ENCODE measurements at regions not wholly inside any gene's neighbourhood (a gene's known extent, or its start where the extent isn't known, plus 50 kb on each side); places are given as distances from the start of the nearest gene placed in this dataset.

- H3K27me3 ChIP-seq (ENCODE audit: low read length) = no peaks in the 10 kb centered on the region
- no peak overlapping the region for H2AFZ ChIP-seq (ENCODE audit: low read length)
- no peaks in the 10 kb centered on the region for H3K36me3 ChIP-seq (ENCODE audit: insufficient read depth, low read length)
- no peak for DNase-seq
- H4K20me1 ChIP-seq (ENCODE audit: insufficient read depth, low read depth, low read length) = no peaks in the 10 kb centered on the region
- no peak overlapping the region for H3K9ac ChIP-seq (ENCODE audit: low read length)
- H3K4me3 ChIP-seq (ENCODE audit: low read length) = no peak overlapping the region
- H3K9me3 ChIP-seq (ENCODE audit: low read length) = no peaks in the 10 kb centered on the region
- no peaks in the 10 kb centered on the region for H3K4me1 ChIP-seq (ENCODE audit: low read length)
- no peaks in the 10 kb centered on the region for H3K9me2 ChIP-seq (replicated peaks; ENCODE audit: insufficient read depth, low read length)
- no peak overlapping the region for H3K27ac ChIP-seq (ENCODE audit: low read length)
- no peak overlapping the region for H3K4me2 ChIP-seq (ENCODE audit: low read depth, low read length, poor library complexity, severe bottlenecking)
- no peaks in the 10 kb centered on the region for H3K79me2 ChIP-seq (ENCODE audit: low read length)
Measured at GRCh38 chr10:8144496-8144895, 90.0 kb downstream of the GATA3 start.

GRCh38 chr10:8146650-8147049, 92.2 kb downstream of the GATA3 start:
- DNase-seq = no peak
- Histone ChIP-seq H3K79me2 (ENCODE audit: low read length) (no peaks in the 10 kb centered on the region), H3K4me2 (ENCODE audit: low read depth, low read length, poor library complexity, severe bottlenecking) (no peak overlapping the region), H3K4me3 (ENCODE audit: low read length) (no peak overlapping the region), H3K27me3 (ENCODE audit: low read length) (no peaks in the 10 kb centered on the region), H3K27ac (ENCODE audit: low read length) (no peak overlapping the region), H3K4me1 (ENCODE audit: low read length) (no peaks in the 10 kb centered on the region), H2AFZ (ENCODE audit: low read length) (no peak overlapping the region), H3K9me3 (ENCODE audit: low read length) (no peaks in the 10 kb centered on the region), H3K9me2 (replicated peaks; ENCODE audit: insufficient read depth, low read length) (no peaks in the 10 kb centered on the region), H3K9ac (ENCODE audit: low read length) (no peak overlapping the region), H4K20me1 (ENCODE audit: insufficient read depth, low read depth, low read length) (no peaks in the 10 kb centered on the region), H3K36me3 (ENCODE audit: insufficient read depth, low read length) (no peaks in the 10 kb centered on the region)

GRCh38 chr10:8149991-8150390, 95.5 kb downstream of the GATA3 start:
- Histone ChIP-seq H3K9me3 (ENCODE audit: low read length) (no peaks in the 10 kb centered on the region), H3K36me3 (ENCODE audit: insufficient read depth, low read length) (no peaks in the 10 kb centered on the region)
- DNase-seq = no peak

GRCh38 chr10:8150401-8150905, 96.0 kb downstream of the GATA3 start:
- H3K79me2 ChIP-seq (ENCODE audit: low read length) = no peaks in the 10 kb centered on the region
- H2AFZ ChIP-seq (ENCODE audit: low read length) = no peak overlapping the region
- no peaks in the 10 kb centered on the region for H4K20me1 ChIP-seq (ENCODE audit: insufficient read depth, low read depth, low read length)
- no peaks in the 10 kb centered on the region for H3K4me1 ChIP-seq (ENCODE audit: low read length)
- H3K27me3 ChIP-seq (ENCODE audit: low read length) = no peaks in the 10 kb centered on the region
- H3K4me2 ChIP-seq (ENCODE audit: low read depth, low read length, poor library complexity, severe bottlenecking) = no peak overlapping the region
- no peak overlapping the region for H3K4me3 ChIP-seq (ENCODE audit: low read length)
- no peak overlapping the region for H3K27ac ChIP-seq (ENCODE audit: low read length)
- no peaks in the 10 kb centered on the region for H3K36me3 ChIP-seq (ENCODE audit: insufficient read depth, low read length)
- H3K9me3 ChIP-seq (ENCODE audit: low read length) = no peaks in the 10 kb centered on the region
- H3K9me2 ChIP-seq (replicated peaks; ENCODE audit: insufficient read depth, low read length) = no peaks in the 10 kb centered on the region
- no peak for DNase-seq
- H3K9ac ChIP-seq (ENCODE audit: low read length) = no peak overlapping the region

More at GRCh38 chr10:8149991-8150390, 95.5 kb downstream of the GATA3 start:
- H3K27ac ChIP-seq (ENCODE audit: low read length) = no peak overlapping the region
- H3K9ac ChIP-seq (ENCODE audit: low read length) = no peak overlapping the region
- no peaks in the 10 kb centered on the region for H4K20me1 ChIP-seq (ENCODE audit: insufficient read depth, low read depth, low read length)
- no peaks in the 10 kb centered on the region for H3K9me2 ChIP-seq (replicated peaks; ENCODE audit: insufficient read depth, low read length)
- no peaks in the 10 kb centered on the region for H3K79me2 ChIP-seq (ENCODE audit: low read length)
- H3K4me1 ChIP-seq (ENCODE audit: low read length) = no peaks in the 10 kb centered on the region
- no peak overlapping the region for H2AFZ ChIP-seq (ENCODE audit: low read length)
- H3K4me3 ChIP-seq (ENCODE audit: low read length) = no peak overlapping the region
- no peaks in the 10 kb centered on the region for H3K27me3 ChIP-seq (ENCODE audit: low read length)
- no peak overlapping the region for H3K4me2 ChIP-seq (ENCODE audit: low read depth, low read length, poor library complexity, severe bottlenecking)

- H3K27ac ChIP-seq (ENCODE audit: low read length) = no peak overlapping the region
- no peaks in the 10 kb centered on the region for H3K9me2 ChIP-seq (replicated peaks; ENCODE audit: insufficient read depth, low read length)
- H3K36me3 ChIP-seq (ENCODE audit: insufficient read depth, low read length) = no peaks in the 10 kb centered on the region
- H3K9ac ChIP-seq (ENCODE audit: low read length) = no peak overlapping the region
- H4K20me1 ChIP-seq (ENCODE audit: insufficient read depth, low read depth, low read length) = no peaks in the 10 kb centered on the region
- H3K4me3 ChIP-seq (ENCODE audit: low read length) = no peak overlapping the region
- no peak for DNase-seq
- no peaks in the 10 kb centered on the region for H3K9me3 ChIP-seq (ENCODE audit: low read length)
- H3K79me2 ChIP-seq (ENCODE audit: low read length) = no peaks in the 10 kb centered on the region
- no peak overlapping the region for H2AFZ ChIP-seq (ENCODE audit: low read length)
- H3K4me1 ChIP-seq (ENCODE audit: low read length) = no peaks in the 10 kb centered on the region
- H3K4me2 ChIP-seq (ENCODE audit: low read depth, low read length, poor library complexity, severe bottlenecking) = no peak overlapping the region
- H3K27me3 ChIP-seq (ENCODE audit: low read length) = no peaks in the 10 kb centered on the region
Measured at GRCh38 chr10:8151086-8151485, 96.6 kb downstream of the GATA3 start.

- Histone ChIP-seq H3K9me2 (replicated peaks; ENCODE audit: insufficient read depth, low read length) (no peaks in the 10 kb centered on the region), H3K9me3 (ENCODE audit: low read length) (no peaks in the 10 kb centered on the region), H4K20me1 (ENCODE audit: insufficient read depth, low read depth, low read length) (no peaks in the 10 kb centered on the region), H3K4me3 (ENCODE audit: low read length) (no peak overlapping the region), H3K79me2 (ENCODE audit: low read length) (no peaks in the 10 kb centered on the region), H3K4me2 (ENCODE audit: low read depth, low read length, poor library complexity, severe bottlenecking) (no peak overlapping the region), H2AFZ (ENCODE audit: low read length) (no peak overlapping the region), H3K36me3 (ENCODE audit: insufficient read depth, low read length) (no peaks in the 10 kb centered on the region), H3K9ac (ENCODE audit: low read length) (no peak overlapping the region), H3K27ac (ENCODE audit: low read length) (no peak overlapping the region), H3K27me3 (ENCODE audit: low read length) (no peaks in the 10 kb centered on the region), H3K4me1 (ENCODE audit: low read length) (no peaks in the 10 kb centered on the region)
- DNase-seq = no peak
Measured at GRCh38 chr10:8156918-8157317, 102.4 kb downstream of the GATA3 start.

- H3K36me3 ChIP-seq (ENCODE audit: insufficient read depth, low read length) = no peaks in the 10 kb centered on the region
- no peaks in the 10 kb centered on the region for H3K9me3 ChIP-seq (ENCODE audit: low read length)
- no peak overlapping the region for H3K4me2 ChIP-seq (ENCODE audit: low read depth, low read length, poor library complexity, severe bottlenecking)
- H3K9me2 ChIP-seq (replicated peaks; ENCODE audit: insufficient read depth, low read length) = no peaks in the 10 kb centered on the region
- no peak overlapping the region for H3K9ac ChIP-seq (ENCODE audit: low read length)
- H3K79me2 ChIP-seq (ENCODE audit: low read length) = no peaks in the 10 kb centered on the region
- no peaks in the 10 kb centered on the region for H3K4me1 ChIP-seq (ENCODE audit: low read length)
- DNase-seq = no peak
- no peaks in the 10 kb centered on the region for H3K27me3 ChIP-seq (ENCODE audit: low read length)
- no peaks in the 10 kb centered on the region for H4K20me1 ChIP-seq (ENCODE audit: insufficient read depth, low read depth, low read length)
- no peak overlapping the region for H3K4me3 ChIP-seq (ENCODE audit: low read length)
- no peak overlapping the region for H2AFZ ChIP-seq (ENCODE audit: low read length)
- H3K27ac ChIP-seq (ENCODE audit: low read length) = no peak overlapping the region
Measured at GRCh38 chr10:8158193-8159071, 103.9 kb downstream of the GATA3 start.

- Histone ChIP-seq H3K79me2 (ENCODE audit: low read length) (no peaks in the 10 kb centered on the region), H3K36me3 (ENCODE audit: insufficient read depth, low read length) (no peaks in the 10 kb centered on the region), H3K4me1 (ENCODE audit: low read length) (no peaks in the 10 kb centered on the region), H3K27me3 (ENCODE audit: low read length) (no peaks in the 10 kb centered on the region), H3K27ac (ENCODE audit: low read length) (no peak overlapping the region), H3K4me2 (ENCODE audit: low read depth, low read length, poor library complexity, severe bottlenecking) (no peak overlapping the region), H3K4me3 (ENCODE audit: low read length) (no peak overlapping the region), H3K9me2 (replicated peaks; ENCODE audit: insufficient read depth, low read length) (no peaks in the 10 kb centered on the region), H2AFZ (ENCODE audit: low read length) (no peak overlapping the region), H4K20me1 (ENCODE audit: insufficient read depth, low read depth, low read length) (no peaks in the 10 kb centered on the region), H3K9me3 (ENCODE audit: low read length) (no peaks in the 10 kb centered on the region), H3K9ac (ENCODE audit: low read length) (no peak overlapping the region)
- no peak for DNase-seq
Measured at GRCh38 chr10:8159341-8160165, 105.1 kb downstream of the GATA3 start.

All from Karpas-422 (cell line).